ENCODE measurements at regions not wholly inside any gene's neighbourhood (a gene's known extent, or its start where the extent isn't known, plus 50 kb on each side); places are given as distances from the start of the nearest gene placed in this dataset.

- Histone ChIP-seq H3K27me3 (ENCODE audit: low read depth, low read length) (peaks cover 14% of the 10 kb centered on the region; the same call in 1 of the 2 replicates), H3K4me2 (ENCODE audit: low read length) (no peak overlapping the region), H2AFZ (ENCODE audit: low read depth, low read length) (no peak overlapping the region), H3K27ac (ENCODE audit: low read length) (no peak overlapping the region), H3K36me3 (replicated peaks; ENCODE audit: low read depth, low read length) (no peaks in the 10 kb centered on the region), H3K9ac (ENCODE audit: low read length) (no peak overlapping the region), H4K20me1 (ENCODE audit: insufficient read depth, low read length) (no peaks in the 10 kb centered on the region), H3K9me3 (ENCODE audit: insufficient read depth, low read length) (no peaks in the 10 kb centered on the region), H3K4me3 (ENCODE audit: low read length) (no peak overlapping the region), H3K79me2 (ENCODE audit: low read length) (no peaks in the 10 kb centered on the region), H3K4me1 (ENCODE audit: low read length) (no peaks in the 10 kb centered on the region)
- TF ChIP-seq CTCF (IDR thresholded peaks at IDR 0.05; ENCODE audit: low read depth, low read length) = no peak
- no peak for TF ChIP-seq EZH2phosphoT487 (IDR thresholded peaks at IDR 0.05; ENCODE audit: low read depth)
Observed at GRCh38 chr9:3658964-3659363, 133.2 kb upstream of the RFX3 start.

- Histone ChIP-seq H3K4me2 (ENCODE audit: low read length) (no peak overlapping the region), H3K4me3 (ENCODE audit: low read length) (no peak overlapping the region), H3K79me2 (ENCODE audit: low read length) (no peaks in the 10 kb centered on the region), H3K27ac (ENCODE audit: low read length) (no peak overlapping the region), H2AFZ (ENCODE audit: low read depth, low read length) (no peak overlapping the region), H3K36me3 (replicated peaks; ENCODE audit: low read depth, low read length) (no peaks in the 10 kb centered on the region), H3K4me1 (ENCODE audit: low read length) (no peaks in the 10 kb centered on the region), H3K27me3 (ENCODE audit: low read depth, low read length) (peaks cover 14% of the 10 kb centered on the region; the same call in 1 of the 2 replicates), H4K20me1 (ENCODE audit: insufficient read depth, low read length) (no peaks in the 10 kb centered on the region), H3K9me3 (ENCODE audit: insufficient read depth, low read length) (no peaks in the 10 kb centered on the region), H3K9ac (ENCODE audit: low read length) (no peak overlapping the region)
- TF ChIP-seq EZH2phosphoT487 (IDR thresholded peaks at IDR 0.05; ENCODE audit: low read depth) = no peak
- TF ChIP-seq CTCF (IDR thresholded peaks at IDR 0.05; ENCODE audit: low read depth, low read length) = no peak
Observed at GRCh38 chr9:3656224-3656623, 130.4 kb upstream of the RFX3 start.

- Histone ChIP-seq H2AFZ (ENCODE audit: low read depth, low read length) (no peak overlapping the region), H4K20me1 (ENCODE audit: insufficient read depth, low read length) (no peaks in the 10 kb centered on the region)
Observed at GRCh38 chr9:3650994-3651622, 125.3 kb upstream of the RFX3 start.

More at GRCh38 chr9:3650994-3651622, 125.3 kb upstream of the RFX3 start:
- no peaks in the 10 kb centered on the region for H3K4me1 ChIP-seq (ENCODE audit: low read length)
- H3K9ac ChIP-seq (ENCODE audit: low read length) = no peak overlapping the region
- TF ChIP-seq EZH2phosphoT487 (IDR thresholded peaks at IDR 0.05; ENCODE audit: low read depth) (no peak), CTCF (IDR thresholded peaks at IDR 0.05; ENCODE audit: low read depth, low read length) (no peak)
- no peaks in the 10 kb centered on the region for H3K36me3 ChIP-seq (replicated peaks; ENCODE audit: low read depth, low read length)
- H3K79me2 ChIP-seq (ENCODE audit: low read length) = no peaks in the 10 kb centered on the region
- H3K4me3 ChIP-seq (ENCODE audit: low read length) = no peak overlapping the region
- H3K9me3 ChIP-seq (ENCODE audit: insufficient read depth, low read length) = no peaks in the 10 kb centered on the region
- H3K4me2 ChIP-seq (ENCODE audit: low read length) = no peak overlapping the region
- no peak overlapping the region for H3K27ac ChIP-seq (ENCODE audit: low read length)
- peaks cover 11% of the 10 kb centered on the region; the same call in 1 of the 2 replicates for H3K27me3 ChIP-seq (ENCODE audit: low read depth, low read length)
